ENCODE measurements at regions not wholly inside any gene's neighbourhood (a gene's known extent, or its start where the extent isn't known, plus 50 kb on each side); places are given as distances from the start of the nearest gene placed in this dataset.

- no peak for DNase-seq (ENCODE audit: low read depth in 2 of 3, low spot score in 2 of 3)
Observed at GRCh38 chr3:31361371-31362273, 171.1 kb upstream of the STT3B start.

- no peak for DNase-seq (ENCODE audit: low read depth in 2 of 3, low spot score in 2 of 3)
Observed at GRCh38 chr3:31364188-31364587, 168.5 kb upstream of the STT3B start.

- no peak for DNase-seq (ENCODE audit: low read depth in 2 of 3, low spot score in 2 of 3)
Observed at GRCh38 chr3:31364711-31365110, 168.0 kb upstream of the STT3B start.

- no peak for DNase-seq (ENCODE audit: low read depth in 2 of 3, low spot score in 2 of 3)
Observed at GRCh38 chr3:31367518-31367917, 165.2 kb upstream of the STT3B start.

- DNase-seq (ENCODE audit: low read depth in 2 of 3, low spot score in 2 of 3) = peak in 1 of 3 donors; percentile 36
Observed at GRCh38 chr3:31369637-31370379, 162.9 kb upstream of the STT3B start.

GRCh38 chr3:31370380-31370666, 162.4 kb upstream of the STT3B start:
- no peak for DNase-seq (ENCODE audit: low read depth in 2 of 3, low spot score in 2 of 3)

GRCh38 chr3:31370681-31371080, 162.0 kb upstream of the STT3B start:
- DNase-seq (ENCODE audit: low read depth in 2 of 3, low spot score in 2 of 3) = no peak

- no peak for DNase-seq (ENCODE audit: low read depth in 2 of 3, low spot score in 2 of 3)
Observed at GRCh38 chr3:31371484-31372177, 161.1 kb upstream of the STT3B start.

GRCh38 chr3:31373681-31374080, 159.0 kb upstream of the STT3B start:
- no peak for DNase-seq (ENCODE audit: low read depth in 2 of 3, low spot score in 2 of 3)

GRCh38 chr3:31377045-31377642, 155.6 kb upstream of the STT3B start:
- DNase-seq (ENCODE audit: low read depth in 2 of 3, low spot score in 2 of 3) = no peak

GRCh38 chr3:31378231-31378630, 154.5 kb upstream of the STT3B start:
- DNase-seq (ENCODE audit: low read depth in 2 of 3, low spot score in 2 of 3) = no peak

GRCh38 chr3:31379598-31379997, 153.1 kb upstream of the STT3B start:
- no peak for DNase-seq (ENCODE audit: low read depth in 2 of 3, low spot score in 2 of 3)

GRCh38 chr3:31382856-31383255, 149.9 kb upstream of the STT3B start:
- DNase-seq (ENCODE audit: low read depth in 2 of 3, low spot score in 2 of 3) = no peak

- DNase-seq (ENCODE audit: low read depth in 2 of 3, low spot score in 2 of 3) = no peak
Observed at GRCh38 chr3:31384117-31384516, 148.6 kb upstream of the STT3B start.

GRCh38 chr3:31389939-31390338, 142.8 kb upstream of the STT3B start:
- DNase-seq (ENCODE audit: low read depth in 2 of 3, low spot score in 2 of 3) = no peak

- no peak for DNase-seq (ENCODE audit: low read depth in 2 of 3, low spot score in 2 of 3)
Observed at GRCh38 chr3:31390466-31390865, 142.3 kb upstream of the STT3B start.

GRCh38 chr3:31391150-31391549, 141.6 kb upstream of the STT3B start:
- DNase-seq (ENCODE audit: low read depth in 2 of 3, low spot score in 2 of 3) = no peak

GRCh38 chr3:31392568-31392967, 140.2 kb upstream of the STT3B start:
- DNase-seq (ENCODE audit: low read depth in 2 of 3, low spot score in 2 of 3) = no peak

GRCh38 chr3:31399271-31399670, 133.5 kb upstream of the STT3B start:
- DNase-seq (ENCODE audit: low read depth in 2 of 3, low spot score in 2 of 3) = peak in 1 of 3 donors; percentile 43

GRCh38 chr3:31402117-31402516, 130.6 kb upstream of the STT3B start:
- DNase-seq (ENCODE audit: low read depth in 2 of 3, low spot score in 2 of 3) = peak in 2 of 3 donors; percentile 20 to 80

- no peak for DNase-seq (ENCODE audit: low read depth in 2 of 3, low spot score in 2 of 3)
Observed at GRCh38 chr3:31403197-31403596, 129.5 kb upstream of the STT3B start.

All from hematopoietic multipotent progenitor cell (in vitro differentiated cells).